ENCODE measurements at regions not wholly inside any gene's neighbourhood (a gene's known extent, or its start where the extent isn't known, plus 50 kb on each side); places are given as distances from the start of the nearest gene placed in this dataset.

- TF ChIP-seq EZH2 (IDR thresholded peaks at IDR 0.05) (no peak), CTCF (IDR thresholded peaks at IDR 0.05) (no peak)
Observed at GRCh38 chr1:239537795-239538194, 151.4 kb downstream of the CHRM3 start.
